Bronchial epithelial cell (primary cell): ENCODE measurements at regions not wholly inside any gene's neighbourhood (a gene's known extent, or its start where the extent isn't known, plus 50 kb on each side); places are given as distances from the start of the nearest gene placed in this dataset.

Experiments
- DNase-seq: peaks from one replicate; pipeline ENCODE4 v3.0.0-alpha.2; 2010; ENCODE audit warnings: low read depth
- FAIRE-seq: peaks from 2 replicates; lab custom pipeline; 2011; peaks lifted over from hg19 to GRCh38; lab: Jason Lieb, UNC
- H3K27me3 ChIP-seq: 2 replicates; pipeline ENCODE4 v1.5.1; 2011; ENCODE audit warnings: low read length; ENCODE audit not compliant: control insufficient read depth, insufficient read depth
- H3K36me3 ChIP-seq: 2 replicates; pipeline ENCODE4 v1.5.1; 2011; ENCODE audit warnings: low read length; ENCODE audit not compliant: control insufficient read depth, insufficient read depth
- H3K4me3 ChIP-seq: 2 replicates; pipeline ENCODE4 v1.5.1; 2011; ENCODE audit warnings: mild to moderate bottlenecking, low read depth, low read length, control low read depth
- TF ChIP-seq, protein P1 (sequence below): IDR thresholded peaks from 2 replicates; pipeline ENCODE4 v1.5.1; 2011; ENCODE audit warnings: mild to moderate bottlenecking, moderate library complexity, low read length, control low read depth, inconsistent platforms; ENCODE audit not compliant: insufficient read depth, severe bottlenecking

DNA sequence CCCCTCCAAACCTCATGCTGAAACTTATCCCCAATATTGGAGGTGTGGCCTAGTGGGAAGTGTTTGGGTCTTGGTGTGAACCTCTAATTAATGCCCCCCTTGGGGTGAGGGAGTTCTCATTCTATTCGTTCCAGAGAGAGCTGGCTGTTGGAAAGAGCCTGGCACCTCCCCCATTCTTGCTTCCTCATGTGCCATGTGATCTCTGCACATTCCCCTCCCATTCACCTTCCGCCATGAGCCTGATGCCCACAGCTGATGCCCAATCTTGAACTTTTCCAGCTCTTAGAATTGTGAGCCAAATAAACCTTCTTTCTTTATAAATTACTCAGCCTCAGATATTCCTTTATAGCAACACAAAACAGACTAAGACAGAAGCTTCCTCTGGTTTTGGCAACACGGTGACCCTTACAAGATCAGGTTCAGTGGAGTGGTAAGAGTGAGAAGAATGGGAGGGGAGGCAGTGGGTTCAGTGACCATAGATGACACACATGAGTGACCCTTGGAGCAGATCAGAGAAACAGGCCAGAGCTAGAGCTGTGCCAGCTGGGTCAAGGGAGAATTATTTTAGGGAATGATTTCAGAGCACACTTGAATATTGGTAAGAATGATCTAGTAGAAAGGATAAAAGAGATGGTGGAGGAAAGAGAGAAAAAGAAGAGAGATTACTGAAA, 176.4 kb downstream of the LY86 start:
- no peaks in the 10 kb centered on the region for H3K36me3 ChIP-seq
- TF ChIP-seq, protein P1, sequence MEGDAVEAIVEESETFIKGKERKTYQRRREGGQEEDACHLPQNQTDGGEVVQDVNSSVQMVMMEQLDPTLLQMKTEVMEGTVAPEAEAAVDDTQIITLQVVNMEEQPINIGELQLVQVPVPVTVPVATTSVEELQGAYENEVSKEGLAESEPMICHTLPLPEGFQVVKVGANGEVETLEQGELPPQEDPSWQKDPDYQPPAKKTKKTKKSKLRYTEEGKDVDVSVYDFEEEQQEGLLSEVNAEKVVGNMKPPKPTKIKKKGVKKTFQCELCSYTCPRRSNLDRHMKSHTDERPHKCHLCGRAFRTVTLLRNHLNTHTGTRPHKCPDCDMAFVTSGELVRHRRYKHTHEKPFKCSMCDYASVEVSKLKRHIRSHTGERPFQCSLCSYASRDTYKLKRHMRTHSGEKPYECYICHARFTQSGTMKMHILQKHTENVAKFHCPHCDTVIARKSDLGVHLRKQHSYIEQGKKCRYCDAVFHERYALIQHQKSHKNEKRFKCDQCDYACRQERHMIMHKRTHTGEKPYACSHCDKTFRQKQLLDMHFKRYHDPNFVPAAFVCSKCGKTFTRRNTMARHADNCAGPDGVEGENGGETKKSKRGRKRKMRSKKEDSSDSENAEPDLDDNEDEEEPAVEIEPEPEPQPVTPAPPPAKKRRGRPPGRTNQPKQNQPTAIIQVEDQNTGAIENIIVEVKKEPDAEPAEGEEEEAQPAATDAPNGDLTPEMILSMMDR = no peak
- no peak overlapping the region for H3K4me3 ChIP-seq
- no peaks in the 10 kb centered on the region for H3K27me3 ChIP-seq
- DNase-seq (no peak), FAIRE-seq (no peak)

DNA sequence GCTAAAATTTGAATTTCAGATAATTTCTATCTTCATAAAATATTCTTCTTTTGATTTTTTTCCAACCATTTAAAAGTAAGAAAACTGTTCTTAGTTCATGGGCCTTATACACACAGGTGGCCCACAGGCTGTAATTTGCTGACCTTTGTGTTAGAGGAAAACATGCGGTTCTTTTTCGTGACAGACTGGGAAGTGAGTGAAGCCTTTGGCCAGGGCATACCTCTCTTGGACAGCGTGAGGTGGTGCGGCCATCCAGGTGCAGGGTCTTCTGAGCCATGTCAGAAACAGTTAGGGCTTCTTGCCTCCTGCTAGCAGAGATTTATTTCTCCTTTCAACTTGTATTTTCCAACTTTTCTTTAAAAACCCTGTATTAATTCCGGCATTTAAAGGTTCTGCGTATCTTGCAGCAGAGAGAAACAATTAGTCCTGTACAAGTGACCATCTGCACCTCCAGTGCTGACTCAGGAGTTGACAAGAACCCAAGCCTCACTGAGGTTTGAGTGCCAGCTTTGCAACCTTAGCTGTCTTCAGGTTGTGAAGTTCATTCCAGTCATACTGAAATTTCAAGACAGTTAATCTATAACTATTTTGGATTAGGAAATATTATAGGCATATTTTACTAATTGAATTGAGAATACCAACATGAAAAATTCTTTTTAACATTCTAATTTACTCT, 177.8 kb downstream of the LY86 start:
- Histone ChIP-seq H3K4me3 (no peak overlapping the region), H3K36me3 (no peaks in the 10 kb centered on the region), H3K27me3 (no peaks in the 10 kb centered on the region)
- TF ChIP-seq, protein P1 = no peak
- DNase-seq (no peak), FAIRE-seq (no peak)

DNA sequence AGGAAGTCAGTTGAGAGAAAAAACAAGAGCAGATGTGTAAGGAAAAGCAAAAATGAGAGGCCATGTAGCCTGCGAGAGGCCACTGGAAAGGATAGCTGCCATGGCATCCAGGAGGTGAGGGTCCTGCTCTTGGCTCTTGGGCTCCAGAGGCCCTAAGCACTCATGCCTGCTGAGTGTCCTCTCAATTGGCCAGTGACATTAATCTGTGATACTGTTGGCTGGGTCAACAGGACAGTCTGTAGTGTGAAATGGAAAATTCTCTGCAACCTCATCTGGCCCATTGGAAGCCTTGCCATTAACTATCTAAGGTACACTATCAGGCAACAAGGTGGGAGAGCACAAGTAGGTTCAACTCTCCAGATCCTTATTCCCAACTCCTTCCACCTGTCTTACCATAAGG, 180.9 kb downstream of the LY86 start:
- FAIRE-seq (no peak), DNase-seq (no peak)
- Histone ChIP-seq H3K27me3 (no peaks in the 10 kb centered on the region), H3K36me3 (no peaks in the 10 kb centered on the region), H3K4me3 (no peak overlapping the region)
- TF ChIP-seq, protein P1 = no peak

DNA sequence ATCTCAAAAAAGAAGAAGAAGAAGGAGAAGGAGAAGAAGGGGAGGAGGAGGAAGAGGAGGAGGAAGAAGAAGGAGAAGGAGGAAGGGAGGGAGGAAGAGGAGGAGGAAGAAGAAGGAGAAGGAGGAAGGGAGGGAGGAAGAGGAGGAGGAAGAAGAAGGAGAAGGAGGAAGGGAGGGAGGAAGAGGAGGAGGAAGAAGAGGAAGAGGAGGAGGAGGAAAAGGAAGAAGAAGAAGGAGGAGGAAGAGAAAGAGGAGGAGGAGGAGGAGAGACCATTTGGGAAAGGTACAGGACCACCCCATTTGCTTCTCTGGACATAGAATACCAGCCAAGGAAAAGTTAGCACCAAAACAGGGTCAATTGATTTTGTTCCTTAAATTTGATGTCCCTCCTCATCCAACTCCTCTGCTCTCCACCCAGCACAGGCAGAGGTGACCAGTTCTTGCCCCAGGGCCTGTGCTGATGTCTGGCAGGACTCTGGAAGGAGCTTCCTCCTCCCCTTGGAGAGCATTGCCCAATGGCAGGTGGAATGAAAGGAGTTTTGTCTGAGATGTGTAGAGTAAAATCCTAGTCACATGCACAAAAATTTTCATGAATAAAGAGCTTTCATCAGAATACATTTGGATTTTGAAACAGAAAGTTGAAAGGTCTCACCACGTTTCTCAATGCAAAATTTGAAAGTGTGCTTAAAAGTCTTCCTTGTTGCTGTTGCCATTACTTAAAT, 182.9 kb downstream of the LY86 start:
- DNase-seq (peak; percentile 13), FAIRE-seq (no peak)
- Histone ChIP-seq H3K27me3 (no peaks in the 10 kb centered on the region), H3K4me3 (no peak overlapping the region), H3K36me3 (no peaks in the 10 kb centered on the region)
- TF ChIP-seq, protein P1 = no peak

DNA sequence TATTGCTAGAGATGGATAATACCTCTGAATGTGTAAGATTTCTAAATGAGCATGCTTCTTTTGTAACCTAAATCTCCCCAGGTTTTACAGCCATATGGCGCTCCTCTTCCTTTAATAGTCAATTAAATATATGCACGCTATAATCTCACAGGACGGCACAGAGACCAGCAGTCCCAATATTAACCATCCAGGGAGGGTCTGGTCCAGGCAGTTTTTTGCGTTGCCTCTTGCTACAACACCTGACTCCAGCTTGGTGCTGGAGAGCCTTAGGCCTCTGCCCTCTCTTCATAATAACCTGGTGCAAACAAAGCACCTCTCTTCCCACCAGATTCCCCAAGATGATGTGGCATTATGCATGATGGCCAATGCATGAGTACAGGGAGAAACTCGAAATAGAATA, 183.4 kb downstream of the LY86 start:
- no peak for DNase-seq
- TF ChIP-seq, protein P1 = no peak
- no peak overlapping the region for H3K4me3 ChIP-seq
- H3K36me3 ChIP-seq = no peaks in the 10 kb centered on the region
- no peak for FAIRE-seq
- no peaks in the 10 kb centered on the region for H3K27me3 ChIP-seq
